ENCODE measurements at regions not wholly inside any gene's neighbourhood (a gene's known extent, or its start where the extent isn't known, plus 50 kb on each side); places are given as distances from the start of the nearest gene placed in this dataset.
A peak's percentile ranks its signal among the peaks of the same experiment; 100 is the strongest.

DNA sequence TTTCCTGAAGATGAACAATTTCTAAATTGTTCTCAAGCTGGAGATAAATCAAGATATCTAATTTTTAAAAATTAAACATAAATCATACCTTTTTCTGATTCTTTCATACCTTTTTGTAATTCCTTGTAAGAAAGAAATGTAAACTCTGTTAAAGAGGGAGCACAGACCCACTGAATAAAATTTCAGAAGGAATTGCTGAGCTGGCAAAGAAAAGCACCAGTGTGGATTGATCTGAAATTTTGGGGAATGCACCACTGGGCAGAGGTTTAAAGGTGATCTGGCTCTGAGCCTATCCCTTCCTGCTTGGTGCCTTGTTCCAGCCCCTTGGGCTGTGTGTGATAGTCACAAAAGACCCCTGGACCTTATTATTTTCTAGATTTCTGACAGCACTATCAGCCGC, 118.3 kb upstream of the THSD7B start:
- H3K9me1 ChIP-seq (ENCODE audit: control insufficient read depth, insufficient read depth, low read length): no peaks in the 10 kb centered on the region
- no peaks in the 10 kb centered on the region for H4K20me1 ChIP-seq (replicated peaks; ENCODE audit: control insufficient read depth, insufficient read depth, low read length)
- no peak overlapping the region for H3K9ac ChIP-seq (ENCODE audit: insufficient read depth in 1 of 2, low read depth in 2 of 2, low read length in 2 of 2)
- ChIA-PET POLR2A (no interaction called here), CTCF (ENCODE audit: low intra/inter-chr PET ratio) (no interaction called here)
- no peak for FAIRE-seq
- no peak overlapping the region for H2AFZ ChIP-seq (ENCODE audit: low read depth, low read length)
- 0 out of 2 replicates have a peak, but pooled peaks have one; percentile 2 for TF ChIP-seq ZNF316 (IDR thresholded peaks at IDR 0.05)
- TF ChIP-seq, protein P1, sequence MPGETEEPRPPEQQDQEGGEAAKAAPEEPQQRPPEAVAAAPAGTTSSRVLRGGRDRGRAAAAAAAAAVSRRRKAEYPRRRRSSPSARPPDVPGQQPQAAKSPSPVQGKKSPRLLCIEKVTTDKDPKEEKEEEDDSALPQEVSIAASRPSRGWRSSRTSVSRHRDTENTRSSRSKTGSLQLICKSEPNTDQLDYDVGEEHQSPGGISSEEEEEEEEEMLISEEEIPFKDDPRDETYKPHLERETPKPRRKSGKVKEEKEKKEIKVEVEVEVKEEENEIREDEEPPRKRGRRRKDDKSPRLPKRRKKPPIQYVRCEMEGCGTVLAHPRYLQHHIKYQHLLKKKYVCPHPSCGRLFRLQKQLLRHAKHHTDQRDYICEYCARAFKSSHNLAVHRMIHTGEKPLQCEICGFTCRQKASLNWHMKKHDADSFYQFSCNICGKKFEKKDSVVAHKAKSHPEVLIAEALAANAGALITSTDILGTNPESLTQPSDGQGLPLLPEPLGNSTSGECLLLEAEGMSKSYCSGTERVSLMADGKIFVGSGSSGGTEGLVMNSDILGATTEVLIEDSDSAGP (CRISPR knock-in tag; IDR thresholded peaks at IDR 0.05): no peak
- no peaks in the 10 kb centered on the region for H3K79me2 ChIP-seq (ENCODE audit: control insufficient read depth, insufficient read depth, low read length)
- H3K9me3 ChIP-seq (replicated peaks; ENCODE audit: control insufficient read depth, insufficient read depth, low read depth, low read length): no peaks in the 10 kb centered on the region
- DNase-seq (ENCODE audit: extremely low read depth in 1 of 4, low spot score in 3 of 4): no peak
- in situ Hi-C loops (cut with MboI): no loop called here
- WGBS (ENCODE audit: insufficient coverage, low coverage, missing lambda C conversion rate): 0% methylated on average over 1 of the region's 1 CpG
- no peak for ATAC-seq
- H3K4me2 ChIP-seq (ENCODE audit: insufficient read depth, low read length): no peak overlapping the region
- intact Hi-C loops (cut with micrococcal nuclease): no loop called here
- no peaks in the 10 kb centered on the region for H3K4me1 ChIP-seq (replicated peaks in 1 of 2; ENCODE audit: control insufficient read depth in 2 of 2, insufficient read depth in 2 of 2, low read length in 2 of 2)
- H3K27me3 ChIP-seq (ENCODE audit: control insufficient read depth in 2 of 2, insufficient read depth in 2 of 2, low read length in 2 of 2): no peaks in the 10 kb centered on the region
- H3K36me3 ChIP-seq (ENCODE audit: control insufficient read depth, insufficient read depth, low read length): no peaks in the 10 kb centered on the region
- no peak overlapping the region for H3K27ac ChIP-seq (ENCODE audit: extremely low read depth, low read depth, low read length)
- BruUV-seq (replicated peaks): no TSS peak
- no peak overlapping the region for H3K4me3 ChIP-seq

DNA sequence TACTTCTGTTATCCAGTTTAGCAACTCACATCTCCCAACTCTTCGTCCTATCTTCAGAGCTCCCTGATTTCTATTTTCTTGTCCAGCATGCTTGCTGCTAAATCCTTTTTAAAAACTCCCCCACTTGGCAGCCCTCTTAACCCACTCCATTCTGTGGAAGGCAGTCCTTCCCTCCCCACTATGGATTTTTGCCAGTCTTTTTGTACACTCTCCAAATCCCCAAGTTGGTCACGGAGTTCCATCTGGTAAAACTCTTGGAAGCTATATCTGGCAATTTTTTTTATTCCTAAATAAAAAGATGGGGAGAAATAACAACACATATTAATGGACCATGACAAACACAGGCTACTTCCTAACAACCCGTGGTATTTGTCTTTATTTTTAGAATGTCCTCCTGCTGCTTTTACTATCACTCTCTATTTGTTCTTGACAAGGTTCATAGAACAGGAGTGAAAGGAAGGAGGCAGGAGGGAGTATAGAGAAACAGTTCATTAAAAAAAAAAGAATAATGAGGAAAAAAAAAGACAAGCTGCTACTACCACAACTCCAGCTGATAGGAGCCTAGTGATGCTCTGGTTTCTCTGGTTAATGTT, 120.0 kb upstream of the THSD7B start:
- ChIA-PET POLR2A (no interaction called here), CTCF (ENCODE audit: low intra/inter-chr PET ratio) (no interaction called here)
- Histone ChIP-seq H3K36me3 (ENCODE audit: control insufficient read depth, insufficient read depth, low read length) (no peaks in the 10 kb centered on the region), H3K4me3 (no peak overlapping the region), H3K4me2 (ENCODE audit: insufficient read depth, low read length) (no peak overlapping the region), H3K9ac (ENCODE audit: insufficient read depth in 1 of 2, low read depth in 2 of 2, low read length in 2 of 2) (no peak overlapping the region), H3K27ac (ENCODE audit: extremely low read depth, low read depth, low read length) (no peak overlapping the region), H3K4me1 (replicated peaks in 1 of 2; ENCODE audit: control insufficient read depth in 2 of 2, insufficient read depth in 2 of 2, low read length in 2 of 2) (no peaks in the 10 kb centered on the region), H3K9me1 (ENCODE audit: control insufficient read depth, insufficient read depth, low read length) (no peaks in the 10 kb centered on the region), H4K20me1 (replicated peaks; ENCODE audit: control insufficient read depth, insufficient read depth, low read length) (no peaks in the 10 kb centered on the region), H3K27me3 (ENCODE audit: control insufficient read depth in 2 of 2, insufficient read depth in 2 of 2, low read length in 2 of 2) (no peaks in the 10 kb centered on the region), H2AFZ (ENCODE audit: low read depth, low read length) (no peak overlapping the region), H3K79me2 (ENCODE audit: control insufficient read depth, insufficient read depth, low read length) (no peaks in the 10 kb centered on the region), H3K9me3 (replicated peaks; ENCODE audit: control insufficient read depth, insufficient read depth, low read depth, low read length) (no peaks in the 10 kb centered on the region)
- intact Hi-C loops (cut with micrococcal nuclease): no loop called here
- no peak for TF ChIP-seq FOXP1 (CRISPR knock-in tag; IDR thresholded peaks at IDR 0.05)
- TF ChIP-seq, protein P2, sequence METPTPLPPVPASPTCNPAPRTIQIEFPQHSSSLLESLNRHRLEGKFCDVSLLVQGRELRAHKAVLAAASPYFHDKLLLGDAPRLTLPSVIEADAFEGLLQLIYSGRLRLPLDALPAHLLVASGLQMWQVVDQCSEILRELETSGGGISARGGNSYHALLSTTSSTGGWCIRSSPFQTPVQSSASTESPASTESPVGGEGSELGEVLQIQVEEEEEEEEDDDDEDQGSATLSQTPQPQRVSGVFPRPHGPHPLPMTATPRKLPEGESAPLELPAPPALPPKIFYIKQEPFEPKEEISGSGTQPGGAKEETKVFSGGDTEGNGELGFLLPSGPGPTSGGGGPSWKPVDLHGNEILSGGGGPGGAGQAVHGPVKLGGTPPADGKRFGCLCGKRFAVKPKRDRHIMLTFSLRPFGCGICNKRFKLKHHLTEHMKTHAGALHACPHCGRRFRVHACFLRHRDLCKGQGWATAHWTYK (CRISPR knock-in tag; IDR thresholded peaks at IDR 0.05): no peak
- no peak for TF ChIP-seq KLF13 (tag; IDR thresholded peaks at IDR 0.05; ENCODE audit: borderline replicate concordance, low read depth)
- no peak for TF ChIP-seq TBP (optimal IDR thresholded peaks at IDR 0.05; ENCODE audit: low read depth, low read length)
- TF ChIP-seq ATF7 (IDR thresholded peaks at IDR 0.05): no peak
- TF ChIP-seq, protein P3, sequence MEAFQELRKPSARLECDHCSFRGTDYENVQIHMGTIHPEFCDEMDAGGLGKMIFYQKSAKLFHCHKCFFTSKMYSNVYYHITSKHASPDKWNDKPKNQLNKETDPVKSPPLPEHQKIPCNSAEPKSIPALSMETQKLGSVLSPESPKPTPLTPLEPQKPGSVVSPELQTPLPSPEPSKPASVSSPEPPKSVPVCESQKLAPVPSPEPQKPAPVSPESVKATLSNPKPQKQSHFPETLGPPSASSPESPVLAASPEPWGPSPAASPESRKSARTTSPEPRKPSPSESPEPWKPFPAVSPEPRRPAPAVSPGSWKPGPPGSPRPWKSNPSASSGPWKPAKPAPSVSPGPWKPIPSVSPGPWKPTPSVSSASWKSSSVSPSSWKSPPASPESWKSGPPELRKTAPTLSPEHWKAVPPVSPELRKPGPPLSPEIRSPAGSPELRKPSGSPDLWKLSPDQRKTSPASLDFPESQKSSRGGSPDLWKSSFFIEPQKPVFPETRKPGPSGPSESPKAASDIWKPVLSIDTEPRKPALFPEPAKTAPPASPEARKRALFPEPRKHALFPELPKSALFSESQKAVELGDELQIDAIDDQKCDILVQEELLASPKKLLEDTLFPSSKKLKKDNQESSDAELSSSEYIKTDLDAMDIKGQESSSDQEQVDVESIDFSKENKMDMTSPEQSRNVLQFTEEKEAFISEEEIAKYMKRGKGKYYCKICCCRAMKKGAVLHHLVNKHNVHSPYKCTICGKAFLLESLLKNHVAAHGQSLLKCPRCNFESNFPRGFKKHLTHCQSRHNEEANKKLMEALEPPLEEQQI (IDR thresholded peaks at IDR 0.05): no peak
- DNase-seq (ENCODE audit: extremely low read depth in 1 of 4, low spot score in 3 of 4) (no peak), ATAC-seq (no peak), FAIRE-seq (no peak)
- BruUV-seq (replicated peaks): no TSS peak
- in situ Hi-C loops (cut with MboI): no loop called here
- 0% methylated on average over 3 of the region's 3 CpGs for WGBS (ENCODE audit: insufficient coverage, low coverage, missing lambda C conversion rate)
